Vagina (tissue), 2 donors: ENCODE measurements at regions not wholly inside any gene's neighbourhood (a gene's known extent, or its start where the extent isn't known, plus 50 kb on each side); places are given as distances from the start of the nearest gene placed in this dataset.

Source experiments
- POLR2A ChIP-seq, 2 donors: fragments of 450-650 bp; IDR thresholded peaks; one replicate each; pipeline ENCODE4 v1.6.1; 2017; ENCODE audit warnings: antibody characterized with exemption in 2 of 2, mild to moderate bottlenecking in 2 of 2, moderate library complexity in 2 of 2
- TF ChIP-seq, protein P1 (sequence below), 3 experiments: fragments of 450-650 bp in 2 of 3; fragments of 200-600 bp in 1 of 3; sonication (generic) in 1 of 3; IDR thresholded peaks; one replicate each; pipeline ENCODE4 v1.5.1; 2017 to 2019; ENCODE audit warnings: antibody characterized with exemption in 3 of 3, mild to moderate bottlenecking in 2 of 3, moderate library complexity in 2 of 3

DNA sequence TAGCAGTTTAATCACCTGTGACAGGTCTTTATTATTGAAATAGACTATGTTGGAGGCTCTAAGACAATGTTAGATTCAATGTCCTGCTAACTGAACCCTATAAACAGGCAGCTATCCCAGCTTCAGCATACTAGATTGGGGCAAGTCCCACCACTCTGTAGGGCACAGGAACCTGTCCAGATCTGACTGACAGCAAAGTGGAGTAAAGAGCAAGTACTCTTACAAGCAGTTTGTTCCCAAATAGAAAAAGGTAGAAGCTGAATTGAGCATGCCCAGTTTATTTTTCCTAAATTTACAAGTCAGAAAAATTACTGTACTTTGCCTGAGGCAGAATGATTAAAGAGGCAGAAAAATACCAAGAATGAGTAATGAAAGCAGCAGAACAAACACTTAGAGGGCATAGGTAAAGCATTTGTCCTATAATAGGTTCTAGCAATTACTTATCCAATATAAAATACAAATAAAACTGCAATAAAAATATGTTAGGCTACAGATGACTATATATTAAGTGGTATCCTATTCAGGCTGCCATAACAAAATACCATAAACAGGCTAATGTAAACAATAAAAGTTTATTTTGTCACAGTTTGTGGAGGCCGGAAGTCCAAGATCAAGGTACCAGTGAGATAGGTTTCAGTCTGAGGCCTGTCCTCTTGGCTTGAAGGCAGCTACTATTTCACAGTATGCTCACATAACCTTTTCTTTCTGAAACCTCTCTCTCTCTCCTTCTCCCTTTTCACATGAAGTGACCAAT is 868.2 kb downstream of the C12orf50 start:
- TF ChIP-seq, protein P1, sequence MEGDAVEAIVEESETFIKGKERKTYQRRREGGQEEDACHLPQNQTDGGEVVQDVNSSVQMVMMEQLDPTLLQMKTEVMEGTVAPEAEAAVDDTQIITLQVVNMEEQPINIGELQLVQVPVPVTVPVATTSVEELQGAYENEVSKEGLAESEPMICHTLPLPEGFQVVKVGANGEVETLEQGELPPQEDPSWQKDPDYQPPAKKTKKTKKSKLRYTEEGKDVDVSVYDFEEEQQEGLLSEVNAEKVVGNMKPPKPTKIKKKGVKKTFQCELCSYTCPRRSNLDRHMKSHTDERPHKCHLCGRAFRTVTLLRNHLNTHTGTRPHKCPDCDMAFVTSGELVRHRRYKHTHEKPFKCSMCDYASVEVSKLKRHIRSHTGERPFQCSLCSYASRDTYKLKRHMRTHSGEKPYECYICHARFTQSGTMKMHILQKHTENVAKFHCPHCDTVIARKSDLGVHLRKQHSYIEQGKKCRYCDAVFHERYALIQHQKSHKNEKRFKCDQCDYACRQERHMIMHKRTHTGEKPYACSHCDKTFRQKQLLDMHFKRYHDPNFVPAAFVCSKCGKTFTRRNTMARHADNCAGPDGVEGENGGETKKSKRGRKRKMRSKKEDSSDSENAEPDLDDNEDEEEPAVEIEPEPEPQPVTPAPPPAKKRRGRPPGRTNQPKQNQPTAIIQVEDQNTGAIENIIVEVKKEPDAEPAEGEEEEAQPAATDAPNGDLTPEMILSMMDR (IDR thresholded peaks at IDR 0.05): no peak
- TF ChIP-seq POLR2A (IDR thresholded peaks at IDR 0.05): no peak
